Liver (tissue), 3 donors: ENCODE measurements at regions not wholly inside any gene's neighbourhood (a gene's known extent, or its start where the extent isn't known, plus 50 kb on each side); places are given as distances from the start of the nearest gene placed in this dataset.

ENCODE experiments used
- CTCF ChIP-seq: fragments of 150-350 bp; IDR thresholded peaks from 2 replicates; pipeline ENCODE4 v1.5.1; 2017; ENCODE audit warnings: improper control_type of control experiment, low read depth, low read length; ENCODE audit not compliant: missing input control
- GABPA ChIP-seq, 2 donors: IDR thresholded peaks in 1 of 2; conservative IDR thresholded peaks in 1 of 2; 2 replicates each; pipeline ENCODE4 v1.6.1; 2016; ENCODE audit warnings: antibody characterized with exemption in 2 of 2, mild to moderate bottlenecking in 1 of 2, moderate library complexity in 1 of 2
- HNF4A ChIP-seq, 2 donors: conservative IDR thresholded peaks; 2 replicates each; pipeline ENCODE4 v1.6.1; 2016; ENCODE audit warnings: antibody characterized with exemption in 2 of 2, mild to moderate bottlenecking in 2 of 2
- RAD21 ChIP-seq, 2 donors: IDR thresholded peaks; 2 replicates each; pipeline ENCODE4 v1.6.1; 2016; ENCODE audit warnings: antibody characterized with exemption in 2 of 2, mild to moderate bottlenecking in 2 of 2
- REST ChIP-seq: IDR thresholded peaks from 2 replicates; pipeline ENCODE4 v1.6.1; 2016; ENCODE audit warnings: antibody characterized with exemption, mild to moderate bottlenecking
- TAF1 ChIP-seq: conservative IDR thresholded peaks from 2 replicates; pipeline ENCODE4 v1.6.1; 2016; ENCODE audit warnings: antibody characterized with exemption, mild to moderate bottlenecking
- ZBTB33 ChIP-seq: IDR thresholded peaks from 2 replicates; pipeline ENCODE4 v1.6.1; 2016; ENCODE audit warnings: antibody characterized with exemption
- donor health status: healthy.
- donor health status: healthy.

- TF ChIP-seq CTCF = no peak
- TF ChIP-seq TAF1 = no peak
- no peak for TF ChIP-seq ZBTB33
- no peak for TF ChIP-seq RAD21 (IDR thresholded peaks at IDR 0.05)
- TF ChIP-seq HNF4A (conservative IDR thresholded peaks at IDR 0.05) = no peak
- no peak for TF ChIP-seq GABPA (IDR thresholded peaks at IDR 0.05 in 1 of 2, conservative IDR thresholded peaks at IDR 0.05 in 1 of 2)
- TF ChIP-seq REST = no peak
Measured at GRCh38 chr6:21436625-21437024, 156.9 kb upstream of the SOX4 start.
